CD4-positive, alpha-beta memory T cell (primary cell): ENCODE measurements at regions not wholly inside any gene's neighbourhood (a gene's known extent, or its start where the extent isn't known, plus 50 kb on each side); places are given as distances from the start of the nearest gene placed in this dataset.

Experiments used
- CTCF ChIA-PET: fragments of 350-600 bp; sonication (Branson Sonifier 250); formaldehyde crosslinking; loops from one replicate; lab custom pipeline; 2021; ENCODE audit warnings: inconsistent platforms; ENCODE audit not compliant: partially characterized antibody; lab: Charles Lee
- POLR2A ChIA-PET: fragments of 350-600 bp; sonication (Branson Sonifier 250); formaldehyde crosslinking; loops from one replicate; lab custom pipeline; 2021; ENCODE audit not compliant: partially characterized antibody; lab: Charles Lee
- DNase-seq, 5 donors: peaks; one replicate each; pipeline versions ENCODE4 v3.0.0 to v3.0.0-alpha.2; 2020 to 2022; ENCODE audit warnings: mixed read lengths in 1 of 5
- H3K27ac ChIP-seq: one replicate; pipeline ENCODE4 v1.7.0; 2013; ENCODE audit warnings: low read depth, low read length
- H3K27me3 ChIP-seq: 2 replicates; pipeline ENCODE4 v1.7.0; 2013; ENCODE audit warnings: mild to moderate bottlenecking, low read length, moderate library complexity; ENCODE audit not compliant: insufficient read depth
- H3K36me3 ChIP-seq: 2 replicates; pipeline ENCODE4 v1.7.0; 2013; ENCODE audit warnings: mild to moderate bottlenecking, low read length, moderate library complexity; ENCODE audit not compliant: insufficient read depth
- H3K4me1 ChIP-seq: 2 replicates; pipeline ENCODE4 v1.7.0; 2013; ENCODE audit warnings: mild to moderate bottlenecking, low read length, moderate library complexity; ENCODE audit not compliant: insufficient read depth
- H3K4me3 ChIP-seq, 2 donors: one replicate each; pipeline ENCODE4 v1.7.0; 2013; ENCODE audit warnings: low read length in 2 of 2, mild to moderate bottlenecking in 1 of 2
- H3K9me3 ChIP-seq, 2 donors: one replicate each; pipeline ENCODE4 v1.7.0; 2013; ENCODE audit warnings: low read length in 2 of 2, control low read depth in 1 of 2; ENCODE audit not compliant: control insufficient read depth in 1 of 2
- H3K27ac Mint-ChIP-seq, 7 donors: one replicate each; pipeline ENCODE4 v1.8.0; 2020 to 2021; ENCODE audit warnings: mixed read lengths in 7 of 7, mild to moderate bottlenecking in 6 of 7, inconsistent platforms in 3 of 7, moderate library complexity in 3 of 7
- H3K27me3 Mint-ChIP-seq, 2 donors: one replicate each; pipeline ENCODE4 v1.8.0; 2020 to 2021; ENCODE audit warnings: mixed read lengths in 2 of 2
- H3K36me3 Mint-ChIP-seq, 2 donors: one replicate each; pipeline ENCODE4 v1.8.0; 2020 to 2021; ENCODE audit warnings: mixed read lengths in 2 of 2, inconsistent platforms in 1 of 2, mild to moderate bottlenecking in 1 of 2
- H3K4me1 Mint-ChIP-seq, 4 donors: one replicate each; pipeline ENCODE4 v1.8.0; 2020 to 2021; ENCODE audit warnings: mixed read lengths in 4 of 4, mild to moderate bottlenecking in 1 of 4
- H3K4me3 Mint-ChIP-seq, 8 donors: one replicate each; pipeline ENCODE4 v1.8.0; 2020 to 2021; ENCODE audit warnings: mixed read lengths in 8 of 8, mild to moderate bottlenecking in 7 of 8, moderate library complexity in 6 of 8, inconsistent platforms in 3 of 8
- H3K9me3 Mint-ChIP-seq, 8 donors: one replicate each; pipeline ENCODE4 v1.8.0; 2020 to 2021; ENCODE audit warnings: mixed read lengths in 8 of 8, mild to moderate bottlenecking in 5 of 8, inconsistent platforms in 3 of 8, moderate library complexity in 1 of 8
- intact Hi-C: fragments of 100-400 bp; cut with micrococcal nuclease; formaldehyde crosslinking; loops from one replicate; pipeline ENCODE4 v1.15.1; 2023

DNA sequence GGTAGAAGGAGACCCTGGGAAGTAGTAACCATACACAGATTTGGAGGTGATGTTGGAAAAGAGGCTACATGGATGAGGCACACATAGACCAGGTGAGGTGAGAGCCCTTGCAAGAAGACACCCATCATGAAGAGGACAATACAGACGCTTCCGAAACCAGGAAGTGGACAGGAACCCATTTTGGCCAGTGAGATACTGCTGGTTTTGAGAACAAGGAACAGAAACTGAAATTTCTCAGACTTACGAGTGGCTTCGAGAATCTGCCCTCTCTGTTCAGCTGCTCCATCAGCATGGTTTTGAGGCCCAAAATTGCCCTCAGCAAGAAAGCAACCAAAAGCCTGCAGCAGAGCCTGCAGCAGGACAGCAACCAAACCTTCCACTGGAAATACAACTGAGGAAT is 479.1 kb upstream of the NRXN1 start:
- POLR2A ChIA-PET: no interaction called here

DNA sequence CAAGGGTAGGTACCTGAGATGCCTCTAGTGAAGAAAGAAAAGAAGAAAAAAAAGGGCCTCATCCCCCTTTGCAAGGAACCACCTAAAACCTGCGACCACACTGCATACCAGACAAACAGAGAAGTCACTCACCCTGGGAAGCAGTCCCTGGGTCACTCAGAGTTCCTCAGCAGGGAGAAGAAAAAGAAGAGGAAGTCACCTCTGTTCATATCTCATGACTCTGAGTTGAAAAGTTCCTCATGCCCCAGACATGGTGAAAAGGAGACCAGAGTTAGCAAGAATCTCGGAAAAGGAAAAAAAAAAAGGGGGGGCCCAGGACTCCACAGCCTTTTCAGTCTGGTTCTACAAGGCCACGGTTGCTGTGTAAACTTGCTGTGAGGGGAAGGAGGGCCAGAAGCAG is 478.4 kb upstream of the NRXN1 start:
- peaks cover 0 to 20% (median 8%) of the 10 kb centered on the region in 8 donors for H3K9me3 Mint-ChIP-seq
- no peaks in the 10 kb centered on the region for H3K9me3 ChIP-seq
- no peak overlapping the region for H3K4me3 Mint-ChIP-seq
- intact Hi-C loops: no loop called here
- H3K27ac Mint-ChIP-seq: no peak overlapping the region
- no peaks in the 10 kb centered on the region for H3K4me1 Mint-ChIP-seq
- POLR2A ChIA-PET: no interaction called here
- H3K4me3 ChIP-seq: no peak overlapping the region
- no peaks in the 10 kb centered on the region for H3K27me3 ChIP-seq
- no peaks in the 10 kb centered on the region for H3K36me3 Mint-ChIP-seq
- DNase-seq: no peak
- H3K4me1 ChIP-seq: no peaks in the 10 kb centered on the region
- H3K27me3 Mint-ChIP-seq: no peaks in the 10 kb centered on the region
- CTCF ChIA-PET: no interaction called here
- no peak overlapping the region for H3K27ac ChIP-seq
- no peaks in the 10 kb centered on the region for H3K36me3 ChIP-seq

More for the DNA sequence above, 479.1 kb upstream of the NRXN1 start:
- Mint-ChIP-seq H3K27ac (no peak overlapping the region), H3K36me3 (no peaks in the 10 kb centered on the region), H3K27me3 (no peaks in the 10 kb centered on the region), H3K4me3 (no peak overlapping the region), H3K9me3 (peaks cover 0 to 14% (median 7%) of the 10 kb centered on the region in 8 donors), H3K4me1 (no peaks in the 10 kb centered on the region)
- H3K27me3 ChIP-seq: no peaks in the 10 kb centered on the region
- no peaks in the 10 kb centered on the region for H3K4me1 ChIP-seq
- H3K4me3 ChIP-seq: no peak overlapping the region
- no peaks in the 10 kb centered on the region for H3K9me3 ChIP-seq
- H3K36me3 ChIP-seq: no peaks in the 10 kb centered on the region
- CTCF ChIA-PET: no interaction called here
- DNase-seq: no peak
- H3K27ac ChIP-seq: no peak overlapping the region
- intact Hi-C loops: no loop called here

DNA sequence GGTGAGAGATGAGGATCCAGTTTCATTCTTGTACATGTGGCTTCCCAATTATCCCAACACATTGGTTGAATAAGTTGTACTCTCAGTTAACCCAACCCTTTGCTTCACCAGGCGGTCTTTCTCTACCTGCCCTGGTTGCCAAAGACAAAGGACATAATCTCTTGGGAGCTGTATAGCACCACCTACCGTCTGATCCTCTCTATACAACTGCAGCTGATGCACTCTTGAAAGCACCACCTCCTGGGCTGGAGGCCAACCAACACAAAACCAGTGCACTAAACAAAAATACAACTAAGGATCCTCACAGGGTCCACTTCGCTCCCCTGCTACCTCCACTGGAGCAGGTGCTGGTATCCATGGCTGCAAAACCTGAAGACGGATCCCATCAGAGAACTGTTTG is 473.6 kb upstream of the NRXN1 start:
- H3K4me1 ChIP-seq: no peaks in the 10 kb centered on the region
- H3K9me3 Mint-ChIP-seq: peaks cover 0 to 27% (median 6%) of the 10 kb centered on the region in 8 donors
- H3K27me3 Mint-ChIP-seq: no peaks in the 10 kb centered on the region
- ChIA-PET POLR2A (no interaction called here), CTCF (no interaction called here)
- no peak overlapping the region for H3K27ac ChIP-seq
- no peaks in the 10 kb centered on the region for H3K36me3 Mint-ChIP-seq
- no peaks in the 10 kb centered on the region for H3K4me1 Mint-ChIP-seq
- H3K36me3 ChIP-seq: no peaks in the 10 kb centered on the region
- H3K27ac Mint-ChIP-seq: no peak overlapping the region
- peaks cover 0 to 3% of the 10 kb centered on the region in 2 donors for H3K9me3 ChIP-seq
- H3K27me3 ChIP-seq: no peaks in the 10 kb centered on the region
- no peak overlapping the region for H3K4me3 Mint-ChIP-seq
- H3K4me3 ChIP-seq: no peak overlapping the region
- intact Hi-C loops: no loop called here
- no peak for DNase-seq

DNA sequence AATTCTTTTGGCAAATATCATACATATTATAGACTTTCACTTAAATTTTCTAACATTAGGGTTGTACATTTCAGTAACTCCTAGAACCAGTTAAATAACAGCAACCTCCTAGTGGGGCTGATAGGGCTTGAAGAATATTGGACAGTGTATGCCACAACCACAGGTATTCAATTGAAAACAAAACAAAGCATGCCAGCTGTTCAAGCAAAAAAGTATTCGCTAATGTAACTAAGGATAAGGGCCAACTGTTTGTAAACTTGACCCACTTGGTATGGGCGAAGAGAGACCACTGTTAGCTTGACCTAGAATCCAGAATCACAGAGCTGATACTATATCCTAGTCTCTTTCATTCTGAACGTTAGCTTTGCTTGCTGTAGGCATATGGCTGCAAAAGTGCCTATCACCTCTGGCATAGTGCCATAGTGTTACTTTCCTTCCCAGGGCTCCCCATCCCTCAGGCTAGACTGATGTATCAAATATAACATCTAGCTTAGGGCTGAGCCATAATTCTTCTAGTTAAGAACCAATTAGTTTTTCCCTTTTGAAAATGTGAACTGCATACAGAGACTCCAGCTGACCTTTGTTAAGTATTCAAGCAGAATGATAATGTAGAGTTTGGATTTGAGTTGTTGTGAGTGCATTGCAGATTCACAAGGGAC is 458.8 kb upstream of the NRXN1 start:
- H3K27ac Mint-ChIP-seq: no peak overlapping the region
- no peaks in the 10 kb centered on the region for H3K9me3 ChIP-seq
- H3K4me1 ChIP-seq: no peaks in the 10 kb centered on the region
- H3K27me3 ChIP-seq: no peaks in the 10 kb centered on the region
- H3K4me3 ChIP-seq: no peak overlapping the region
- no peaks in the 10 kb centered on the region for H3K36me3 ChIP-seq
- no peaks in the 10 kb centered on the region for H3K36me3 Mint-ChIP-seq
- POLR2A ChIA-PET: no interaction called here
- H3K4me1 Mint-ChIP-seq: no peaks in the 10 kb centered on the region
- H3K27me3 Mint-ChIP-seq: no peaks in the 10 kb centered on the region
- no peak overlapping the region for H3K27ac ChIP-seq
- peaks cover 0 to 13% (median 7%) of the 10 kb centered on the region in 8 donors for H3K9me3 Mint-ChIP-seq
- CTCF ChIA-PET: no interaction called here
- intact Hi-C loops: no loop called here
- DNase-seq: no peak
- no peak overlapping the region for H3K4me3 Mint-ChIP-seq

DNA sequence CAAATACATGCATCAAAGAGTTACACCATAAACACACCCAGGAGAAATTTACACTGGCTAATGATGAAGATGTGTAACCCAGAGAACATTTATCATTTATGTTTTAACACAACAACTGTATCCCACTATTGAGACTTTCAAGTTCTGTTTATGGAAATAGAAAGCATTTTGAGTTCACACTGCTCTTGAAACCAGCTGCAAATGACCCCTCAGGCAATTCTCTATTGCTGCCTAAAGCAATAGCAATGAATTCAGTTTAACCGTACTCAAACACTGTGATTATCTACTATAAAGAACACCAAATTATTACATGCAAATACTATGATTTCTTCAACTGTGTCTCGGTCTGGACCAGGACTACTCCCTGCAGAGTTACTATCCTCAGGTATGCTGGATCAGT is 452.7 kb upstream of the NRXN1 start:
- no peak for DNase-seq
- H3K4me1 ChIP-seq: no peaks in the 10 kb centered on the region
- ChIA-PET CTCF (no interaction called here), POLR2A (no interaction called here)
- no peak overlapping the region for H3K27ac ChIP-seq
- H3K9me3 ChIP-seq: no peaks in the 10 kb centered on the region
- peaks cover 0 to 22% (median 6%) of the 10 kb centered on the region in 8 donors for H3K9me3 Mint-ChIP-seq
- intact Hi-C loops: no loop called here
- H3K27me3 ChIP-seq: no peaks in the 10 kb centered on the region
- H3K36me3 ChIP-seq: no peaks in the 10 kb centered on the region
- H3K4me3 ChIP-seq: no peak overlapping the region
- no peaks in the 10 kb centered on the region for H3K4me1 Mint-ChIP-seq
- H3K4me3 Mint-ChIP-seq: no peak overlapping the region
- H3K27me3 Mint-ChIP-seq: no peaks in the 10 kb centered on the region
- no peaks in the 10 kb centered on the region for H3K36me3 Mint-ChIP-seq
- H3K27ac Mint-ChIP-seq: no peak overlapping the region

DNA sequence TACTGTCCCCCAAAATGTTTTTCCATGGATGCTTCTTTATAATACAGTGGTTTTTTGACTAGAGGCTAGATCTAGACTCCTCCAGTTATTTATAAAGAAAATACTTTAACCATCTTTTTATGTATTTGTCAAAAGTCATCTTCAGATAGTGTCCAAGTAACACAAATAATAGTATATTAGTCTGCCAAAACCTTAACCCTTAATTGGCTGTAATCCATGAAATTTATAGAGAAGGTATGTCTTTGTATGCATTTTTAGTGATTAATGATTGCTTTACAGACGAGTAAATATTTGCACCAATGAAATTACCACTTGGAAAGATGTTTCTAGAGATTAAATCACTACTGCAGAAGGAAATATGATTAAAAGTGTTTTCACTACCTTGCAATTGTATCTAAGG is 451.8 kb upstream of the NRXN1 start:
- ChIA-PET CTCF (no interaction called here), POLR2A (no interaction called here)
- Histone ChIP-seq H3K4me3 (no peak overlapping the region), H3K27ac (no peak overlapping the region), H3K4me1 (no peaks in the 10 kb centered on the region), H3K9me3 (no peaks in the 10 kb centered on the region), H3K36me3 (no peaks in the 10 kb centered on the region), H3K27me3 (no peaks in the 10 kb centered on the region)
- Mint-ChIP-seq H3K9me3 (peaks cover 0 to 27% (median 6%) of the 10 kb centered on the region in 8 donors), H3K4me3 (no peak overlapping the region), H3K36me3 (no peaks in the 10 kb centered on the region), H3K27me3 (no peaks in the 10 kb centered on the region), H3K4me1 (no peaks in the 10 kb centered on the region), H3K27ac (no peak overlapping the region)
- intact Hi-C loops: no loop called here
- no peak for DNase-seq

DNA sequence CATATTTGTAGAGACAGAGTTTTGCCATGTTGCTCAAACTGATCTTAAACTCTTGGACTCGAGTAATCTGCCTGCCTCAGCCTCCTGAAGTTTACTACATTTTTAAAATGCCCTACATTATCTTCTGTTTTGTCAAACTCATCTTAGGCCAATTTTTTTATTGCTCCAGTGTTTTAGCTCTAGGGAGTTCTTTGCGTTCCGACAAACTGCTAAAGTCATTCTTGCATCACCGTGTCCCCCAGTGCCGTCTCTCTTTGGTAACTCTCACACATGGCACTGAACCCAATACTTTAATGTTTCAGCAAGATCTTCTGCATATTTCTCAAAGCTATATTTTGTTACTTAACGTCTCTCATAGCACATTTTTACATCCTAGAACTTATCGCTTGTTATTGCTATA is 440.9 kb upstream of the NRXN1 start:
- Histone ChIP-seq H3K27ac (no peak overlapping the region), H3K36me3 (no peaks in the 10 kb centered on the region), H3K27me3 (no peaks in the 10 kb centered on the region), H3K4me1 (no peaks in the 10 kb centered on the region), H3K4me3 (no peak overlapping the region), H3K9me3 (no peaks in the 10 kb centered on the region)
- Mint-ChIP-seq H3K9me3 (peaks cover 2 to 11% (median 4%) of the 10 kb centered on the region in 8 donors), H3K4me3 (no peak overlapping the region), H3K4me1 (no peaks in the 10 kb centered on the region), H3K36me3 (no peaks in the 10 kb centered on the region), H3K27ac (no peak overlapping the region), H3K27me3 (no peaks in the 10 kb centered on the region)
- ChIA-PET POLR2A (no interaction called here), CTCF (no interaction called here)
- no peak for DNase-seq
- intact Hi-C loops: no loop called here

DNA sequence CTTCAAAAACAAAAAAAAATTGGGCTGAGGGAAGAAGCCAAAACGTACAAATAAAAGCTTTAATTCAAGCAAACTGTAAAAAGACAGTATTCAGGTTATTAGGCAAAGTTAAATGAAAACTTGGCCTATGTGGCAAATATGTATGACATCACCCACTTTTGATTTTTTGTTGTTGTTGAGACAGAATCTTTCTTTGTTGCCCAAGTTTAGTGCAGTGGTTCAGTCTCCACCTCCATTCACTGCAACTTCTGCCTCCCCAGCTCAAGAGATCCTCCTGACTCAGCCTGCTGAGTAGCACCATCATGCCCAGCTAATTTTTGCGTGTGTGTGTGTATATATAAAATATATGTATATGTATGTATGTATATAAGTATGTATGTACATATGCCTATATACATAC is 440.4 kb upstream of the NRXN1 start:
- no peak overlapping the region for H3K4me3 Mint-ChIP-seq
- intact Hi-C loops: no loop called here

More for the DNA sequence above, 440.4 kb upstream of the NRXN1 start:
- Mint-ChIP-seq H3K4me1 (no peaks in the 10 kb centered on the region), H3K27ac (no peak overlapping the region), H3K36me3 (no peaks in the 10 kb centered on the region), H3K27me3 (no peaks in the 10 kb centered on the region), H3K9me3 (peaks cover 2 to 11% (median 4%) of the 10 kb centered on the region in 8 donors)
- no peak overlapping the region for H3K4me3 ChIP-seq
- no peak for DNase-seq
- H3K27me3 ChIP-seq: no peaks in the 10 kb centered on the region
- no peaks in the 10 kb centered on the region for H3K36me3 ChIP-seq
- no peaks in the 10 kb centered on the region for H3K9me3 ChIP-seq
- ChIA-PET CTCF (no interaction called here), POLR2A (no interaction called here)
- no peaks in the 10 kb centered on the region for H3K4me1 ChIP-seq
- H3K27ac ChIP-seq: no peak overlapping the region
